Endodermal cell (in vitro differentiated cells): ENCODE measurements at regions not wholly inside any gene's neighbourhood (a gene's known extent, or its start where the extent isn't known, plus 50 kb on each side); places are given as distances from the start of the nearest gene placed in this dataset.

Experiments used
- DNase-seq: peaks from one replicate; pipeline ENCODE4 v3.0.0-alpha.2; 2017
- H3K27ac ChIP-seq: 2 replicates; pipeline ENCODE4 v1.5.1; 2013; ENCODE audit warnings: mild to moderate bottlenecking, low read depth, low read length, moderate library complexity
- H3K27me3 ChIP-seq: 2 replicates; pipeline ENCODE4 v1.6.1; 2013; ENCODE audit warnings: mild to moderate bottlenecking, low read length, moderate library complexity; ENCODE audit not compliant: insufficient read depth, control insufficient read depth, poor library complexity, severe bottlenecking
- H3K36me3 ChIP-seq: 2 replicates; pipeline ENCODE4 v1.7.0; 2013; ENCODE audit warnings: mild to moderate bottlenecking, low read length, moderate library complexity; ENCODE audit not compliant: control insufficient read depth, insufficient read depth
- H3K4me1 ChIP-seq: one replicate; pipeline ENCODE4 v1.7.0; 2013; ENCODE audit warnings: low read length; ENCODE audit not compliant: control insufficient read depth, insufficient read depth
- H3K4me3 ChIP-seq: 2 replicates; pipeline ENCODE4 v1.5.1; 2013; ENCODE audit warnings: mild to moderate bottlenecking, low read length, moderate library complexity
- H3K9ac ChIP-seq: 2 replicates; pipeline ENCODE4 v1.6.1; 2013; ENCODE audit warnings: mild to moderate bottlenecking, low read length, moderate library complexity; ENCODE audit not compliant: poor library complexity, severe bottlenecking; ENCODE audit errors: extremely low read depth
- H3K9me3 ChIP-seq: 2 replicates; pipeline ENCODE4 v1.6.1; 2013; ENCODE audit warnings: mild to moderate bottlenecking, low read length, moderate library complexity; ENCODE audit not compliant: control insufficient read depth
- H3K27ac Mint-ChIP-seq: 2 replicates; pipeline ENCODE4 v1.8.0; 2020; ENCODE audit warnings: mixed read lengths
- H3K27me3 Mint-ChIP-seq: 2 replicates; pipeline ENCODE4 v1.8.0; 2021; ENCODE audit warnings: mild to moderate bottlenecking, mixed read lengths; ENCODE audit not compliant: insufficient read depth
- H3K36me3 Mint-ChIP-seq: 2 replicates; pipeline ENCODE4 v1.8.0; 2020; ENCODE audit warnings: low read depth, mixed read lengths
- H3K4me1 Mint-ChIP-seq: 2 replicates; pipeline ENCODE4 v1.8.0; 2020; ENCODE audit warnings: mixed read lengths
- H3K4me3 Mint-ChIP-seq: 2 replicates; pipeline ENCODE4 v1.8.0; 2020; ENCODE audit warnings: mild to moderate bottlenecking, moderate library complexity, mixed read lengths
- H3K9me3 Mint-ChIP-seq: 2 replicates; pipeline ENCODE4 v1.8.0; 2020; ENCODE audit warnings: mild to moderate bottlenecking, mixed read lengths
- WGBS, 2 experiments: methylation state at CpG; one replicate each; pipeline versions ENCODE4 v1.1.5 to v1.1.7; 2013; ENCODE audit warnings: missing lambda C conversion rate in 2 of 2, mixed read lengths in 1 of 2; ENCODE audit not compliant: insufficient coverage in 1 of 2, insufficient read length in 1 of 2; 5-methylcytosine and 5-hydroxymethylcytosine counted together
- TF ChIP-seq, protein P1 (sequence below): fragments of 200-600 bp; sonication (generic); conservative IDR thresholded peaks from 2 replicates; pipeline ENCODE4 v1.5.0; 2021; ENCODE audit warnings: antibody characterized with exemption, mild to moderate bottlenecking

DNA sequence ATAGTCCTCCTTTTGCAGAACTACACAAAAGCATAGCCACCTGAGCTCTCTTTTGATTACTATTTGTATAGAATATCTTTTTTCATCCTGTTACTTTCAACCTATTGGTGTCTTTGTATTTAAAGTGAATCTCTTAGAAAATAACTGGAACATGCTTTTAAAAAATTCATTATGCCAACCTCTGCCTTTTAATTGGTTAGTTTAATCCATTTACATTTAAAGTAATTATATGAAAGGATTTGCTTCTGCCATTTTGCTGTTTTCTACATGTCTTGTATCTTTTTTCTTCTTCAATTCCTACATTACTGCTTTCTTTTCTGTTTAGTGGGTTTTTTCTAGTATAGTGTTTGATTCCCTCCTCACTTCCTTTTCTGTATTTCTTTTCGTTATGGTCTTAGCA is 407.5 kb upstream of the ZEB2 start:
- Histone ChIP-seq H3K27ac (no peak overlapping the region), H3K9me3 (peaks cover 8% of the 10 kb centered on the region), H3K9ac (no peak overlapping the region), H3K4me3 (no peak overlapping the region), H3K4me1 (no peaks in the 10 kb centered on the region), H3K27me3 (no peaks in the 10 kb centered on the region), H3K36me3 (no peaks in the 10 kb centered on the region)
- H3K27me3 Mint-ChIP-seq = no peaks in the 10 kb centered on the region
- H3K27ac Mint-ChIP-seq = no peak overlapping the region
- no CpG with 5 or more reads among the region's 1 CpG for WGBS, 2 experiments
- H3K4me1 Mint-ChIP-seq = peaks cover 2% of the 10 kb centered on the region
- no peak overlapping the region for H3K4me3 Mint-ChIP-seq
- H3K9me3 Mint-ChIP-seq = peaks cover 4% of the 10 kb centered on the region
- H3K36me3 Mint-ChIP-seq = no peaks in the 10 kb centered on the region
- DNase-seq = no peak
- TF ChIP-seq, protein P1, sequence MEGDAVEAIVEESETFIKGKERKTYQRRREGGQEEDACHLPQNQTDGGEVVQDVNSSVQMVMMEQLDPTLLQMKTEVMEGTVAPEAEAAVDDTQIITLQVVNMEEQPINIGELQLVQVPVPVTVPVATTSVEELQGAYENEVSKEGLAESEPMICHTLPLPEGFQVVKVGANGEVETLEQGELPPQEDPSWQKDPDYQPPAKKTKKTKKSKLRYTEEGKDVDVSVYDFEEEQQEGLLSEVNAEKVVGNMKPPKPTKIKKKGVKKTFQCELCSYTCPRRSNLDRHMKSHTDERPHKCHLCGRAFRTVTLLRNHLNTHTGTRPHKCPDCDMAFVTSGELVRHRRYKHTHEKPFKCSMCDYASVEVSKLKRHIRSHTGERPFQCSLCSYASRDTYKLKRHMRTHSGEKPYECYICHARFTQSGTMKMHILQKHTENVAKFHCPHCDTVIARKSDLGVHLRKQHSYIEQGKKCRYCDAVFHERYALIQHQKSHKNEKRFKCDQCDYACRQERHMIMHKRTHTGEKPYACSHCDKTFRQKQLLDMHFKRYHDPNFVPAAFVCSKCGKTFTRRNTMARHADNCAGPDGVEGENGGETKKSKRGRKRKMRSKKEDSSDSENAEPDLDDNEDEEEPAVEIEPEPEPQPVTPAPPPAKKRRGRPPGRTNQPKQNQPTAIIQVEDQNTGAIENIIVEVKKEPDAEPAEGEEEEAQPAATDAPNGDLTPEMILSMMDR = no peak

DNA sequence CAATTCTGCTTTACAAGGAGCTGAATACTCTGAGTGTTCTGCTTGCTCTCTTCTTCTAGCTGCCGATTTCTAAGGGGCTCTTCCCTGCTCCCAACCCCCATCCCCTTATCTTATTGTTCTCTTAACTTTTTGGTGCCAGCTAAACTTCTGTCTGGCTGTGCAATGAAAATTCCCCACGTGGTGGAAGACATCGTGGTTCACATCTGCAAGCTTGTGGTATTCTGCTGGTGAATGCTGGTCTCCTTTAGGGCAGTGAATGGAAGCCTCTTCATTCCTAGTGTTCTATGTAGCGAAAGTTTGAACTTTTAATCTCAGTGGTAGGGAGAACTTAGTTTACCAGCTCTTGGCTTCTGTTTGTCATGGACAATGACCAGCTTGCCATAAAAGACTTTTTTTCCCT is 406.0 kb upstream of the ZEB2 start:
- no peaks in the 10 kb centered on the region for H3K27me3 Mint-ChIP-seq
- no peak for DNase-seq
- H3K4me3 Mint-ChIP-seq = no peak overlapping the region
- Histone ChIP-seq H3K9me3 (peaks cover 8% of the 10 kb centered on the region), H3K9ac (no peak overlapping the region), H3K36me3 (no peaks in the 10 kb centered on the region), H3K27me3 (no peaks in the 10 kb centered on the region), H3K4me1 (no peaks in the 10 kb centered on the region), H3K4me3 (no peak overlapping the region), H3K27ac (no peak overlapping the region)
- TF ChIP-seq, protein P1 = no peak
- 78 to 82% methylated on average over 4 of the region's 4 CpGs for WGBS, 2 experiments
- H3K27ac Mint-ChIP-seq = no peak overlapping the region
- peaks cover 4% of the 10 kb centered on the region for H3K4me1 Mint-ChIP-seq
- H3K9me3 Mint-ChIP-seq = peaks cover 4% of the 10 kb centered on the region
- H3K36me3 Mint-ChIP-seq = no peaks in the 10 kb centered on the region

DNA sequence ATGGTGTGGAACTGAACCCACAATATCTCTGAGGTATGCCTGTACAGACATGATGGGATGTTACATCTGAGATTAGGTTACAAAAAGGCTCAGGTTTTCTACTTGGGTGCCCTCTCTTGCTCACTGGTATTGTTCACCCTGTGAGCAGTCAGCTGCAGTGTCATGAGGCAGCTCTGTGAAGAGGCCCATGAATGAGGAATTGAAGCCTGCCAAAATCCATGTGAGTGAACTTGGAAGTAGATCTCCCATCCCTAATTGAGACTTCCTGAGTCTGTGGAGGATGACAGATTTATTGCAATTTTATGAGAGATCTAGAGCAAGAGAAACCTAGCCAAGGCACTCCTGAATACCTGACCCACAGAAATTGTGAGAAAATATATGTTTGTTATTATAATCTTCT is 404.9 kb upstream of the ZEB2 start:
- H3K27me3 ChIP-seq = no peaks in the 10 kb centered on the region
- H3K9me3 ChIP-seq = peaks cover 8% of the 10 kb centered on the region
- TF ChIP-seq, protein P1 = no peak
- Mint-ChIP-seq H3K27me3 (no peaks in the 10 kb centered on the region), H3K36me3 (no peaks in the 10 kb centered on the region), H3K27ac (no peak overlapping the region), H3K9me3 (peaks cover 4% of the 10 kb centered on the region), H3K4me3 (no peak overlapping the region), H3K4me1 (peaks cover 4% of the 10 kb centered on the region)
- H3K36me3 ChIP-seq = no peaks in the 10 kb centered on the region
- no peak for DNase-seq
- no peak overlapping the region for H3K4me3 ChIP-seq
- no peak overlapping the region for H3K27ac ChIP-seq
- no peaks in the 10 kb centered on the region for H3K4me1 ChIP-seq
- H3K9ac ChIP-seq = no peak overlapping the region
